Neural cell (in vitro differentiated cells): ENCODE measurements at regions not wholly inside any gene's neighbourhood (a gene's known extent, or its start where the extent isn't known, plus 50 kb on each side); places are given as distances from the start of the nearest gene placed in this dataset.

Source experiments
- H2AFZ ChIP-seq: fragments of 200-600, 300-800 bp; sonication (generic), shearing (Covaris generic); 2 replicates; pipeline ENCODE4 v1.6.0; 2014; ENCODE audit warnings: low read depth, mild to moderate bottlenecking, antibody characterized with exemption, low read length, moderate library complexity
- H3F3A ChIP-seq: fragments of 200-600 bp; shearing (Covaris generic); 2 replicates; pipeline ENCODE4 v1.6.1; 2016; ENCODE audit warnings: mild to moderate bottlenecking, moderate library complexity, mixed read lengths, antibody characterized with exemption, low read length; ENCODE audit not compliant: insufficient read depth, poor library complexity, severe bottlenecking
- H3K27ac ChIP-seq: fragments of 200-600, 300-800 bp; sonication (generic), shearing (Covaris generic); 2 replicates; pipeline ENCODE4 v1.5.1; 2014; ENCODE audit warnings: mild to moderate bottlenecking, low read length, moderate library complexity
- H3K27me3 ChIP-seq: fragments of 300-800, 200-600 bp; sonication (generic), shearing (Covaris generic); 2 replicates; pipeline ENCODE4 v1.6.0; 2014; ENCODE audit warnings: mild to moderate bottlenecking, low read depth, low read length, moderate library complexity; ENCODE audit not compliant: insufficient read depth
- H3K36me3 ChIP-seq: fragments of 300-800, 200-600 bp; sonication (generic), shearing (Covaris generic); 2 replicates; pipeline ENCODE4 v1.5.1; 2014; ENCODE audit warnings: mild to moderate bottlenecking, antibody characterized with exemption, low read length, moderate library complexity; ENCODE audit not compliant: insufficient read depth
- H3K4me2 ChIP-seq: fragments of 300-800, 200-600 bp; sonication (generic), shearing (Covaris generic); 2 replicates; pipeline ENCODE4 v1.6.0; 2014; ENCODE audit warnings: mild to moderate bottlenecking, low read length
- H3K4me3 ChIP-seq: fragments of 300-800, 200-600 bp; sonication (generic), shearing (Covaris generic); 2 replicates; pipeline ENCODE4 v1.5.1; 2014; ENCODE audit warnings: mild to moderate bottlenecking, low read length, moderate library complexity
- H3K79me2 ChIP-seq: fragments of 200-600 bp; shearing (Covaris generic); replicated peaks from 2 replicates; pipeline ENCODE4 v1.6.0; 2014; ENCODE audit warnings: mild to moderate bottlenecking, low read length, moderate library complexity; ENCODE audit not compliant: insufficient read depth
- H3K9ac ChIP-seq: fragments of 300-800, 200-600 bp; sonication (generic), shearing (Covaris generic); 2 replicates; pipeline ENCODE4 v1.6.1; 2016; ENCODE audit warnings: mild to moderate bottlenecking, low read length, mixed read lengths
- H3K9me2 ChIP-seq: fragments of 200-600 bp; shearing (Covaris generic); 2 replicates; pipeline ENCODE4 v1.6.1; 2016; ENCODE audit warnings: mild to moderate bottlenecking, low read length, mixed read lengths; ENCODE audit not compliant: insufficient read depth
- H3K9me3 ChIP-seq: fragments of 200-600, 300-800 bp; sonication (generic), shearing (Covaris generic); 2 replicates; pipeline ENCODE4 v1.6.1; 2016; ENCODE audit warnings: mild to moderate bottlenecking, mixed run types, low read length, moderate library complexity, mixed read lengths
- H4K20me1 ChIP-seq: fragments of 200-600 bp; shearing (Covaris generic); 2 replicates; pipeline ENCODE4 v1.6.1; 2016; ENCODE audit warnings: mild to moderate bottlenecking, mixed run types; ENCODE audit not compliant: insufficient read depth
- EP300 ChIP-seq: fragments of 450-650 bp; conservative IDR thresholded peaks from 2 replicates; pipeline ENCODE4 v1.6.1; 2014; ENCODE audit warnings: antibody characterized with exemption, mild to moderate bottlenecking, moderate library complexity; ENCODE audit not compliant: poor library complexity, severe bottlenecking
- EZH2 ChIP-seq: fragments of 200-600, 300-800 bp; shearing (Covaris generic), sonication (generic); IDR thresholded peaks from 2 replicates; pipeline ENCODE4 v1.6.1; 2014; ENCODE audit warnings: antibody characterized with exemption, low read length, borderline replicate concordance, mild to moderate bottlenecking; ENCODE audit not compliant: insufficient read depth, poor library complexity, severe bottlenecking
- MXI1 ChIP-seq: fragments of 450-650 bp; conservative IDR thresholded peaks from 2 replicates; pipeline ENCODE4 v1.6.1; 2014; ENCODE audit warnings: antibody characterized with exemption, mild to moderate bottlenecking; ENCODE audit not compliant: poor library complexity, severe bottlenecking
- POLR2AphosphoS5 ChIP-seq: IDR thresholded peaks from 2 replicates; pipeline ENCODE4 v1.6.1; 2012
- RAD21 ChIP-seq: fragments of 450-650 bp; conservative IDR thresholded peaks from 2 replicates; pipeline ENCODE4 v1.6.1; 2014; ENCODE audit warnings: antibody characterized with exemption, mild to moderate bottlenecking, moderate library complexity
- REST ChIP-seq: IDR thresholded peaks from 2 replicates; pipeline ENCODE4 v1.6.1; 2012; ENCODE audit warnings: borderline replicate concordance
- SMC3 ChIP-seq: fragments of 450-650 bp; conservative IDR thresholded peaks from 2 replicates; pipeline ENCODE4 v1.6.1; 2014; ENCODE audit warnings: antibody characterized with exemption, mild to moderate bottlenecking, moderate library complexity; ENCODE audit not compliant: poor library complexity
- TAF1 ChIP-seq: IDR thresholded peaks from 2 replicates; pipeline ENCODE4 v1.6.1; 2012; ENCODE audit warnings: low read depth
- TF ChIP-seq, protein P1 (sequence below): fragments of 450-650 bp; IDR thresholded peaks from 2 replicates; pipeline ENCODE4 v1.5.1; 2014; ENCODE audit warnings: antibody characterized with exemption, mild to moderate bottlenecking, moderate library complexity; ENCODE audit not compliant: poor library complexity, severe bottlenecking

GRCh38 chr1:55604749-55605148, 389.6 kb upstream of the USP24 start:
- Histone ChIP-seq H2AFZ (no peak overlapping the region), H3K9me2 (no peaks in the 10 kb centered on the region), H4K20me1 (no peaks in the 10 kb centered on the region), H3K4me2 (no peak overlapping the region), H3K79me2 (no peaks in the 10 kb centered on the region), H3K36me3 (no peaks in the 10 kb centered on the region), H3K27ac (no peak overlapping the region), H3K9ac (no peak overlapping the region), H3K4me3 (no peak overlapping the region), H3F3A (no peaks in the 10 kb centered on the region), H3K27me3 (no peaks in the 10 kb centered on the region), H3K9me3 (no peaks in the 10 kb centered on the region)
- TF ChIP-seq MXI1 (no peak), EZH2 (no peak), REST (no peak), EP300 (no peak), SMC3 (no peak), POLR2AphosphoS5 (no peak), RAD21 (no peak), TAF1 (no peak)
- TF ChIP-seq, protein P1, sequence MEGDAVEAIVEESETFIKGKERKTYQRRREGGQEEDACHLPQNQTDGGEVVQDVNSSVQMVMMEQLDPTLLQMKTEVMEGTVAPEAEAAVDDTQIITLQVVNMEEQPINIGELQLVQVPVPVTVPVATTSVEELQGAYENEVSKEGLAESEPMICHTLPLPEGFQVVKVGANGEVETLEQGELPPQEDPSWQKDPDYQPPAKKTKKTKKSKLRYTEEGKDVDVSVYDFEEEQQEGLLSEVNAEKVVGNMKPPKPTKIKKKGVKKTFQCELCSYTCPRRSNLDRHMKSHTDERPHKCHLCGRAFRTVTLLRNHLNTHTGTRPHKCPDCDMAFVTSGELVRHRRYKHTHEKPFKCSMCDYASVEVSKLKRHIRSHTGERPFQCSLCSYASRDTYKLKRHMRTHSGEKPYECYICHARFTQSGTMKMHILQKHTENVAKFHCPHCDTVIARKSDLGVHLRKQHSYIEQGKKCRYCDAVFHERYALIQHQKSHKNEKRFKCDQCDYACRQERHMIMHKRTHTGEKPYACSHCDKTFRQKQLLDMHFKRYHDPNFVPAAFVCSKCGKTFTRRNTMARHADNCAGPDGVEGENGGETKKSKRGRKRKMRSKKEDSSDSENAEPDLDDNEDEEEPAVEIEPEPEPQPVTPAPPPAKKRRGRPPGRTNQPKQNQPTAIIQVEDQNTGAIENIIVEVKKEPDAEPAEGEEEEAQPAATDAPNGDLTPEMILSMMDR: no peak

- H2AFZ ChIP-seq: no peak overlapping the region
- TF ChIP-seq MXI1 (no peak), TAF1 (no peak), EZH2 (no peak), EP300 (no peak), SMC3 (no peak), REST (no peak), RAD21 (no peak), POLR2AphosphoS5 (no peak)
- TF ChIP-seq, protein P1: no peak
- H3K27me3 ChIP-seq: no peaks in the 10 kb centered on the region
- H3F3A ChIP-seq: no peaks in the 10 kb centered on the region
- H3K4me2 ChIP-seq: no peak overlapping the region
- H3K36me3 ChIP-seq: no peaks in the 10 kb centered on the region
- no peaks in the 10 kb centered on the region for H4K20me1 ChIP-seq
- H3K9ac ChIP-seq: no peak overlapping the region
- H3K27ac ChIP-seq: no peak overlapping the region
- H3K79me2 ChIP-seq: no peaks in the 10 kb centered on the region
- no peak overlapping the region for H3K4me3 ChIP-seq
- no peaks in the 10 kb centered on the region for H3K9me3 ChIP-seq
- no peaks in the 10 kb centered on the region for H3K9me2 ChIP-seq
Measured at GRCh38 chr1:55604179-55604578, 389.0 kb upstream of the USP24 start.
